NCI-H2081 (cell line): ENCODE measurements at regions not wholly inside any gene's neighbourhood (a gene's known extent, or its start where the extent isn't known, plus 50 kb on each side); places are given as distances from the start of the nearest gene placed in this dataset.

Experiments used
- DNase-seq, 2 experiments: peaks; one replicate each; lab custom pipeline; 2025; lab: John Stamatoyannopoulos, UW

DNA sequence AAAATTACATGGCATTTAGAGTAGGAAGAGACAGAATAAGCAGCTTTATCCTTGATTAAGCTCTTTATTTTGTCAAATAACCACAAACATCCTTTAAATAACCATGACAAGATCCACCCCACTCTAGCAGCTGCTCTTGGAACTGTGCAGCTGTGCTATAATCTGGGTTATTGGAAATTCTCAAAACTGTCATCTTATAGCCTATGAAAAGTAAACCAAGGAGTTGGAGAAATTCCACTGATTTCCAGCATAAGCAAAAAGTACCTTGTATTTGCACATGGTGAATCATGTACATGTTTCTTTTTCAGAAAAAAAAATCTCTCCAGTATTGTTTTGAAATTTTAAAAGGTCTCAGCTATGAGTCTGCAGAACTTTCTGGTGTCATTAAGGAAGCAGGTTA, 88.8 kb upstream of the ABI3BP start:
- no peak for DNase-seq

GRCh38 chr3:101081446-101081845, 88.2 kb upstream of the ABI3BP start:
- no peak for DNase-seq

- DNase-seq: no peak
These were observed 84.3 kb upstream of the ABI3BP start for GRCh38 chr3:101077361-101078011.

DNA sequence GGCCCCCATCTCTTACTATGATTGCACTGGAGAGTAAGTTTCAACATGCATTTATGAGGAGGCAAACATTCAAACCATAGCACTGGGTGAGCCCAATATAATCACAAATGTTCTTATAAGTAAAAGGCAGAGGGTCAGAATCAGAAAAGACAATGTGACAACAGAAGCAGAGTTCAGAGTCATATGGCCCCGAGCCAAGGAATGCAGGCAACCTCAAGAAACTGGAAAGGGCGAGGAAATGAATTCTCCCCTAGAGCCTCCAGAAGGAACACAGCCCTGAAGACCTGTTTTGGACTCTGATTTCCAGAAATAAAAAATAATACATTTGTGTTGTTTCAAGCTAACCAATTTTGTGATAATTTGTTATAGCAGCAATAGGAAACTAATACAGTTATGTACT, 81.3 kb upstream of the ABI3BP start:
- no peak for DNase-seq

DNA sequence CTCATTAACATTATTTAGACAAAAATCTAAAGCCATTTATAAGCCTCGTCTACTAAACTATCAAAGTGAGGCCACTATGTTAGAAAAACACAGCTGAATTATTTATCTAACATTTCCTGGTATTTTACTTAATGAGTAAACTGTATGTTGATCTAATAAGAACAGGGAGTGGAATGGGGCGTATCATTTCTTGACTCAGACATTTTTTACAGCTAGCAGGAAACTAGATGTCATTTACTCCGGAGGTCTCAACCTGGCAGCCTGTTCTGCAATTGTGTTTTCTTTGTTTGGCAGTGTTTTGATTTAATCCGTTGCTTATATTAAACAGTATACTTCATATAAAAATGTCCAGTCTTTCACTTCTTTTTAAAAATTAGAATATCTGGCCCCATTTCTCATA, 79.1 kb upstream of the ABI3BP start:
- no peak for DNase-seq

- no peak for DNase-seq
These were observed 77.5 kb upstream of the ABI3BP start for GRCh38 chr3:101070799-101071121.

DNA sequence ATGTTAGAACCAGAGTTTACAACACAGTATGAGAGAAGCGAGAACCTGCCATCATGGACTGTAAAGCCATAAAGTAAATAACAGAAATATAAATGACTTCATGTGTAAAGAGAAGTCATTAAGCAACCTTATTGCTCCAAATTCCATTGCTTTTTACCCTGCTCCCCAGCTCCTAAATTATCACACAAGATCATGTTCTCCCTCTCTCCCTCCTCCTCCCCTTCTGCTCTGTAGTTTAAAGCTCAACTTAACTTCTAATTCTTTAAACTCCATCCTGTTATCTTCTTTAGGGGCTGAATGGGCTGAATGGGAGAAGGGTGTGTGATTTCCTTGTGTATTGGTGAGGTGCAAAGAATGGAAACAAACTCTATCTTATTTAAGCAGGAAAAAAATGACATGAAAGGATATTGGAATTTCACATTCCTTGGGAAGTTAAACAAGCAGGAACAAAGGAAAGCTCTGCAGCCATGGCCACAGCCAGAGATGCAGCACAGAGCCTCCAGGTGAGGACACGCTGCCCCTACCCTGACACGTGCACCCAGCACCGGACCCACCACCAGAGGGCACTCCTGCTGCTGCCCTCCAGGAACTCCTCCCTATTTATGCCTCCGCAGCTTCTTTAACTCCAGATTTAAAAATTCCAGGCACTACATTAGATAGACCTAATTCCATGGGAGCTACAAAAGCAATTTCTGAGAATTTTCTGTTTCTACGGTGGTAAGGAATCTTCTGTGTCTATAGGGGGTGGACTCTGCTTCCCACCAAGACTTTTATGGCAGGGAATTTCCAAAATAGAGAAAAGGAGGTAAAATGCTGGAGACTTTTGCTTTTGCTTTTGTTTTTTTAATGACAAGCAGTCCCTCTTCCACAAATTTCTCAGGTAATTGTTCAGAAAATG, 76.9 kb upstream of the ABI3BP start:
- DNase-seq: peak; percentile 26 to 29

GRCh38 chr3:101068876-101069606, 75.8 kb upstream of the ABI3BP start:
- DNase-seq: no peak

DNA sequence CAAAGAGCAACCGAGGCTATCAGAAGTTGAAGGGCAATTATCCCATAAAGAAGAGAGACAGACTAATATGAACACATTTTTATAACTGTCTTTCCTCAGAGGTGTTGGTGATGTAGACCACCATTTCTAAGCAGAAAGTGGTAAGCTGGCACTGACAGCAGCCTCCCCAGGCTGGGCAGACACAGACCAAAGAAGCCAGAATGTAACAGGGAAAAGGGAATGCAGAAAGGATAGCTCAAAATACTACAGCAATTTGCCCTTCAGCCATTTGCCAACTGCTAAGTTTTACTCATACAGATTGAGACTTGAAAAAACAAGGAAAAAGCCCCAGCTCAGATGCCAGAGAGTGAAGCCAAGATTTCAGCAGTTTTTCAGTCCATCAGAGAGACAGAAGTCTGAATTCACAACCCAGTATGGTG, 73.5 kb upstream of the ABI3BP start:
- DNase-seq: no peak

DNA sequence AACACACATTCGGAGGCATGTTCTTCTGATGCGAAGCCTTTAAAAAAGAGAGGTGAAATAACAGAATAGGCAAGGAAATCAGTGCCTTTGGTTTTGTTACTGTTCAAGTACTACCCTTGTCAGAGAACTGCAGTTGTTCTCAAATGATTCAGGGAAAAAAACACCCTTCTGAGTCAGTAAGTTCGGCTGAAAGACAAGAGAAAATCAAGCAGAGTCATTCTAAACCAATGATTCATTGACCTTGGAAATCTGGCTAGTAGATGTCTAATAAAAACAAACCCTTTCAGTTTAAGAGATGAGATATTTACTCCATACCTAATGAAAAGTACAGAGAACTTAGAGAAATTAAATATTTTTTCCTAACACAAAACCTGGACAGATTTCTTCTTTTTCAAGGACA, 72.7 kb upstream of the ABI3BP start:
- no peak for DNase-seq

- no peak for DNase-seq
These were observed 70.2 kb upstream of the ABI3BP start for GRCh38 chr3:101063401-101063800.

- no peak for DNase-seq
These were observed 68.1 kb upstream of the ABI3BP start for GRCh38 chr3:101061312-101061711.

DNA sequence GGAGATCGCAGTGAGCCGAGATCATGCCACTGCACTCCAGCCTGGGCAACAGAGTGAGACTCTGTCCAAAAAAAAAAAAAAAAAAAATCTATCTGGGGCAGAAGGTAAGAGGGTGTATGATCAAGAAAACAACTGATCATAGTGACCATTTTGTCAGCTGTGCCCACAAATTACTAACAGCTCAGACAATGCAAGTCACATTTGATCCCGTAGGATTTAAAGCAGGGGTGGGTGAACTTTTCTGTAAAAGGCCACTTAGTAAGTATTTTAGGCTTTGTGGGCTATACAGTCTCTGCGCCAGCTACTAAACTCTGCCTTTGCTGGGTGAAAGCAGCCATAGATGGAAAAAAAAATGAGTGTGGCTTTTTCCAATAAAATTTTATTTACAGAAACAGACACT, 57.6 kb upstream of the ABI3BP start:
- no peak for DNase-seq

DNA sequence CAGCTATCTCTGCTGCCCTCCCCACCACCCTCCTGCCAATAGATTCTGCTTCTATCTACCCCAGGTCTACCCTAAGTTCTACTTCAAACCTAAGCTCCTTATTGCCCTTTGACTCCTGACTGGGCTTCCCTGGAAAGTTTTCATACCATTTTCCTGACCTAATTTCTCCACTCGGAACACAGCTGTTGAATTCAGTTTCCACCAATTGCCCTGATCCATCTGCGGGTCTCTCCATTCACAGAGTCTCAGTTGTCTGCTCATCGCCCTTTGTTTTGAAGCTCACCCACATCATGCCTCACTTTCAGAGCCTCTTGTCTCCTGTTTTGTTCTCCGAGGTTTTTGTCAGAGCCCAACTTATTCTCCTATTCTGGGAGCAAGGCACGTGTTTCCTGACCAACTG, 56.8 kb upstream of the ABI3BP start:
- DNase-seq: no peak

DNA sequence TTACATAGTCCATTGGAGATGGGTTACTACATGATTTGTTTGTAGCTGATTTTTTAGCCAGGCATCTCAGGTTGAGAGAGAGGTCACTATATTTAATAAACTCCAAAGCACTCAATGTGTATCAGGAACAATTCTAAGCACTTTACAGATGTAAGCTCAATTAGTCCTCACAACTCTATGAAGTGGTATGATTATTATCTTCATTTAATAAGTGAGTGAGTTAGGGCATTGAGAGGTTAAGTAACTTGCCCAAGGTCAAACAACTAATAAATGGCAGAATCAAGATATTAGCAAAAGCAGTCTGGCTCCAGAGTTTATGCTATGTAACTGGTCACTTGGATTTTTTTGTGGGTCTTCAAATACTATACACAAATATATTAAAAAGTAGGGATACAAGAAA, 56.3 kb upstream of the ABI3BP start:
- DNase-seq: no peak

DNA sequence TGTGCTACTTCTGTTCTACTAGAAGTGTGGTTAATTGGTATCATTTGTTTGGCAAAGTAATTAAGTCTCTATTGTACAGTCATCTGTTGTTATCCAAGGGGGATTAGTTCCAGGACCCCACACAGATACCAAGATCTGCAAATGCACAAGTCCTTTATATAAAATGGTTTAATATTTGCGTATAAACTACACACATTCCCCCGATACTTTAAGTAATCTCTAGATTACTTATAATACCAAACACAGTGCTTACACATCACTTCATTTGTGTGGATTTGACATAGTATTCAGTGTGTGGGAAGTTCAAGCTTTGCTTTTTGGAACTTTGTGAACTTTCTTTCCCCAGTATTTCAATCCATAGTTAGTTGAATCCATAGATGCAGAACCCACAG, 50.5 kb upstream of the ABI3BP start:
- DNase-seq: no peak

DNA sequence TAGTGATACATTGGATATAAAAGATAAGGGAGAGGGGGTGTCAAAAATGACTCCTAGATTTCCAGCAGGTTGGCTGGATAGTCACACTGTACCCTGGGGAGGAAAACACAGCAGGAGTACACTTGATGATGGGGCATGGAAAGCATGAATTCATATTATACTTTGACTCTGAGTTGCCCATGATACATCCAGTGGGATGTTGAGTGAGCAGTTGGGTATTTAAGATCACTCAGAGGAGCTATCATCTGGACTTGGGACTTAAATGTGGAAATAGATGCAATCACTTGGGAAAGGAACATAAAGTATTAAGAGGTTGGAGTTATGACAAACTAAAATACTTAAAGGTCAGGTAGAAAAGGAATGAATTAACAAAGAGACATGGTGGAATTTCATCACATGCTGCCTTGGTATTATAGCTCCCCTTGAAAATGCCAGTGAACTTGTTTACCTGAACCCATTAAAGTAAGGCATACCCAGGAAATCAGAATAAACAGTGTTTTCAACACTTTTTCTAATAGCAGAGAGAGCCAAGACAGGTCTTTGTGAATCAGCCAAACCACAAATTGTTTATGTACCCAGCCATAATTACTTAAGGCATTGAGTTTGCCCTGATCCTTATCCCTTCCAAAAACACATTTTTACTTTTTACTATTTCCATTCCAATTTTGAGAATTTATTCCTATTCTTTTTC, 49.9 kb upstream of the ABI3BP start:
- DNase-seq: no peak
